HUES48 (cell line): ENCODE measurements at regions not wholly inside any gene's neighbourhood (a gene's known extent, or its start where the extent isn't known, plus 50 kb on each side); places are given as distances from the start of the nearest gene placed in this dataset.

Experiments used
- H3K27ac ChIP-seq: one replicate; pipeline ENCODE4 v1.7.0; 2013; ENCODE audit warnings: low read depth, low read length, inconsistent platforms
- H3K27me3 ChIP-seq: 2 replicates; pipeline ENCODE4 v1.6.1; 2013; ENCODE audit warnings: mild to moderate bottlenecking, low read length; ENCODE audit not compliant: control insufficient read depth, insufficient read depth
- H3K36me3 ChIP-seq: 2 replicates; pipeline ENCODE4 v1.6.1; 2013; ENCODE audit warnings: low read length; ENCODE audit not compliant: control insufficient read depth, insufficient read depth
- H3K4me1 ChIP-seq: 2 replicates; pipeline ENCODE4 v1.6.1; 2013; ENCODE audit warnings: mild to moderate bottlenecking, low read length; ENCODE audit not compliant: control insufficient read depth, insufficient read depth
- H3K4me3 ChIP-seq: 2 replicates; pipeline ENCODE4 v1.5.1; 2013; ENCODE audit warnings: mild to moderate bottlenecking, low read depth, low read length
- H3K9ac ChIP-seq: 2 replicates; pipeline ENCODE4 v1.6.1; 2013; ENCODE audit warnings: mild to moderate bottlenecking, low read depth, low read length, moderate library complexity
- H3K9me3 ChIP-seq: 2 replicates; pipeline ENCODE4 v1.6.1; 2013; ENCODE audit warnings: low read length; ENCODE audit not compliant: control insufficient read depth, insufficient read depth

DNA sequence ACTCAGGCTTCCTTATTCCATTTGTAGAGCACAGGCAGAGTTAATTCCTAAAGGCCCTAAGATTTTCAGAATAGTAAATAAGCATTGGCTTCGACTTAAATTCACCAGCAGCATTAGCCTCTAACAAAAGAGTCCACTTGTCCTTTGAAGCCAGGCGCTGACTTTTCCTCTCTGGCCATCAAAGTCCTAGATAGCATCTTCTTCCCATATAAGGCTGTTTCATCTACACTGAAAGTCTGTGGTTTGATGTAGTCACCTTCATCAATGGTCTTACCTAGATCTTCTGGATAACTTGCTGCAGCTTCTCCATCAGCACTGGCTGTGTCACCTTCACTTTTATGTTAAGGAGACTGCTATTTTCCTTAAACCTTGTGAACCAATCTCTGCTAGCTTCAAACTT is 118.3 kb upstream of the SOX6 start:
- H3K4me3 ChIP-seq: no peak overlapping the region
- H3K36me3 ChIP-seq: no peaks in the 10 kb centered on the region
- H3K27me3 ChIP-seq: no peaks in the 10 kb centered on the region
- no peak overlapping the region for H3K9ac ChIP-seq
- no peak overlapping the region for H3K27ac ChIP-seq
- peaks cover 11% of the 10 kb centered on the region for H3K4me1 ChIP-seq
- H3K9me3 ChIP-seq: no peaks in the 10 kb centered on the region

DNA sequence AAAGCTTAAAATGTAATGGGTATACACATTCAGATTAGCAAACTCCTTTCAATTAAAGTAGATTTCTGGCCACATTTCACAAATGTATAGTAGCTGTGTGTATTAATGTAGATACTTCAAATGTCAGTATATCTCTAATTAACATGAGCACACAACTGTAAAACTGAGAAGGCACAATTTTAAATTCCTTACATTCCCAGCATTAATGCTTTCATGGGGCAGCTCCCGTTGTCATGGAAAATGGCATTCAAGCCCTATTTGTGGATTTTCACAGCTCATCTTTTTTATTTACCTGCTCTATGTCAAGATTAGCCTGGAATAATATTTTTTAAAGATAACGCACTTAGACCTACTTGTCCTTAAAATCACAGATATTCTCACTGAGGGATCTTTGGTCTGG is 113.6 kb upstream of the SOX6 start:
- Histone ChIP-seq H3K4me1 (peaks cover 20% of the 10 kb centered on the region), H3K27me3 (no peaks in the 10 kb centered on the region), H3K9me3 (no peaks in the 10 kb centered on the region), H3K9ac (no peak overlapping the region; the same call in 1 of the 2 replicates), H3K27ac (no peak overlapping the region), H3K4me3 (no peak overlapping the region), H3K36me3 (no peaks in the 10 kb centered on the region)

DNA sequence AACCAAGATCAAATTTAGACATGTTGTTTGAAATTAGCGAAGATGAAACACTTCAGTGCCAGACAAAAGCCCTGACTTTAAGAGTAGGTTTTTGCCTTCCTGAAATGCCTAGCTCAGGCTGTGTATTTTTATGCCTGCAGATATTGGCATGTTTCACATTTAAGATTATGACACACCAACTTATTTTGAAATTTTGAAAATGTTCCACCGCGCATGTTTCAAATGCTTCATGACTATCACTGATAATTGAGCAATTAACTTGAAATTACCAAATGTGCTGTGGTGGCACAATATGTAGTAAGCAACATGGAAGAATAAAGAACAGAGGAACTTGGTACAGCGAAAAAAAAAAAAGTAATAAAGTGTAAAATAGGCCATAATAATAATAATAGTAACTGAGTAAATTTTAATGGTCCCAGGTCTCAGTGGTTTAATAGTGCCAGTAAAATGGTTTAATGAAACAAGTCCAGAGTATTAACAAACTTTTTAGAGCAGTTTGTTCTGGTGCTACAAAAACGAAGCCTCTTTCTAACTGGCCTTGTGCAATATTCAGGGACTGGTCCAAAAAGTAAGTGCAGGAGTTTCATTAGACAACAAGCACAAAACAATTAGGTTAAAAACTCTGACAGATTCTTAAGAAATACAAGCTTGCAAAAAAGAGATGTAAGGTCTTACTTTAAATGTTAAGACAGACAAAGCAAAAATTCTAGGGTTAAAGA is 112.5 kb upstream of the SOX6 start:
- H3K36me3 ChIP-seq: no peaks in the 10 kb centered on the region
- no peaks in the 10 kb centered on the region for H3K9me3 ChIP-seq
- no peaks in the 10 kb centered on the region for H3K27me3 ChIP-seq
- no peak overlapping the region for H3K9ac ChIP-seq
- peaks cover 20% of the 10 kb centered on the region for H3K4me1 ChIP-seq
- H3K4me3 ChIP-seq: no peak overlapping the region
- no peak overlapping the region for H3K27ac ChIP-seq

DNA sequence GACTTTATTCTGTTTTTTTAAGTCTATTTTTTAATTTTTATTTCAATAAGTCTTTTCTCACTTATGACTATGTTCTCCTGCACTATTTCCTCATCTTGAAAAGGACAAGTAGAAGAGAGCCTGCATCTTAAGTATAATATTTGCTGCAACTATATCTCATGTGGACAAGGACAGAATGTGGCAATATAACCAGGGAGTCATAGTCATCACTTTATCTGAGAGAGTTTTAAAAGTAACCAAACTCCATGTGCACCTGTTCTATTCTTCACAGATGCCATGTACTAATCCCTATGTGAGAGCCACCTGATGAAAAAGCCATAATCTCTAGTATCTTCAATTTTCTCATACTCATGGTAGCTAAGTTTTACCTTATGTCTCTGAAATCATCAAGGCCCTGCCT is 104.2 kb upstream of the SOX6 start:
- H3K36me3 ChIP-seq: no peaks in the 10 kb centered on the region
- no peak overlapping the region for H3K9ac ChIP-seq
- H3K4me3 ChIP-seq: no peak overlapping the region
- no peaks in the 10 kb centered on the region for H3K9me3 ChIP-seq
- H3K4me1 ChIP-seq: no peaks in the 10 kb centered on the region
- no peaks in the 10 kb centered on the region for H3K27me3 ChIP-seq
- H3K27ac ChIP-seq: no peak overlapping the region

DNA sequence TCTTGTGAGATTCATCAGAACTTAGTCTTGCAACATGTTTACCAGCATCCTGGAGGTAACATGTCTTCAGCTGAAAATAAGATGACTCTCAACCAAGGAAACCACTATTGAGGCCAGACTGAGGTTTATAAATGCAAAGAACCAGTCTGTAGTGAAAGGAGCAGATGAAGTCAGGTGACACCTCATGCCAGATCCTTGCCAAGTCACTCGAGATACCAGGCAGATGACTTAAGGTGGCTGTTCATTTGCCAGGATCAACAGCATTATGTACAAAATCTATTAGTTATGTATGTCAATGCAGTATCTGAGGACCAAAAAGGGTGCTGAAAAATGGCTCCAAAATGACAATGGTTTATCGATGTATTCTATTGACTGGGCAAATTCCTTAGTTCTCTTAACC is 100.0 kb upstream of the SOX6 start:
- Histone ChIP-seq H3K27me3 (no peaks in the 10 kb centered on the region; the same call in 1 of the 2 replicates), H3K4me1 (no peaks in the 10 kb centered on the region), H3K4me3 (no peak overlapping the region), H3K9me3 (no peaks in the 10 kb centered on the region), H3K36me3 (no peaks in the 10 kb centered on the region), H3K9ac (no peak overlapping the region), H3K27ac (no peak overlapping the region)

DNA sequence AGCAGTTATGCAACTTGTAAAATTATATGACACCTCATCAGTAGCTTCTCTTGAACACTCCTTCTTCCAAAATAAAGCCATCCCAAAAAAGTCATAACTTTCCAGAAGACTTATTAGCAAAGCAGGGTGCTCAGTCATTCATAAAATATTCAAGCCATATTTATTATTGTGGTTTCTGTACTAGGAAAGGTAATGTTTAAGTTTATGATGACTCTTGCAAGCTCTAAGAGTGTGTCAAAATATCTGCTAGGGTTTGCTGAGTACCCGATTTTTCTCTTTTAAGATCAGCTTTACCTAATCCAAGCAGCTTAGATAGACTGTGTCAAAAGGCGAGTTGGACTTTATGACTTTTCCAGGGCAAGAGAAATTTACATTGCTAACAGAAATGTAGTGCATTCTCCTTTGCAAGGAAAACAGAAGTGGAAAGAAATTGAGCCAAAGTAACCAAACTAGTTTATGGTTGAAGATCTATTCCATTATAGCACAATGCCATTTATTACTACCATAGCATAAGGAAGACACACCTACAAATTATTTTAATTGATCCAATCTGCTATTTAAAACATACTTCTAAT is 98.0 kb upstream of the SOX6 start:
- Histone ChIP-seq H3K4me3 (no peak overlapping the region), H3K4me1 (no peaks in the 10 kb centered on the region), H3K36me3 (no peaks in the 10 kb centered on the region), H3K9me3 (no peaks in the 10 kb centered on the region), H3K9ac (no peak overlapping the region), H3K27me3 (no peaks in the 10 kb centered on the region; the same call in 1 of the 2 replicates), H3K27ac (no peak overlapping the region)

DNA sequence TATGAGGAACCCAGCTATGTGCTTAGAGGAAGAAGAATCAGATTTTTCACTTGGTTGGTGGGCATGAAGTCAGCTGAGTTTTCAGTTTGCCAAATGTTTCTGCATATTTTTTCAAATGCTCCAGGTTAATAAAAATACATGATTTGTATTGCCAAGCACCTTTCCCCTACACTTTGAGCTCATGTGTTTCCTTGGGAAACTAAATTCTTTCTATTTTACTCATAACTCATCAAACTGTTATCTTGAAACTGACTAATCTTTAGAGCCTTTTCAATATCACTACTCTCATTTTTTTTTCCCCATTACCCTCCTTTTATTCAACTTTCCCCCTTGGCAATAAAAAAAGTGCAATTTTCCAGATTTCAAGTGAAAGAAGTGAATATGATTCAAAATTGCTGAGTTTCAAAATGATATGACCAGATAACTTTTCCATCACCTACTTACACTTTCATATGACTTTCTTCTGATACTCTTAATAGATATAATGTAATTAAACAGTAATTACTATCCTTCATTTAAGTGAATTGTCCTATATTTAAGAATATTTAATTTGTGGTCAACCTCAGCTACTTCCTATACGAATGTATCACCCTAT is 91.9 kb upstream of the SOX6 start:
- H3K9me3 ChIP-seq: no peaks in the 10 kb centered on the region
- no peaks in the 10 kb centered on the region for H3K27me3 ChIP-seq
- H3K36me3 ChIP-seq: no peaks in the 10 kb centered on the region
- no peak overlapping the region for H3K9ac ChIP-seq
- H3K4me1 ChIP-seq: no peaks in the 10 kb centered on the region
- no peak overlapping the region for H3K27ac ChIP-seq
- no peak overlapping the region for H3K4me3 ChIP-seq

DNA sequence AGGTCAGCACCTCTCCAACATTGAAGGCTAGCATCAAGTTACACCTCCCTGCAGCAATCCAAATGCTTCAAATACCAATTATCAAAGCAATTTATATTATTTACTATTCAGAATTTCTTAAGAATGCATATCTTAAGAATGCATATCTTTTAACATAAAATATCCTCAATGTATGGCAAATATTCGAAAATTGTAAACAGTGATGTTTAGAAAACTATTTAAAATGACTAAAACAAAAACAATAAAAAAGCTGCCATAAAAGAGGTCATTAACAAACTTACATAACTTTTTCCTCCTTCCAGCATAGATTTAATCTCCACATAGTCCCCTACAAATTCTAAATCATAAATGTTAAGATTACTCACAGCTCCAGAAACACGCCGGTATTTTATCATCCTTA is 85.1 kb upstream of the SOX6 start:
- Histone ChIP-seq H3K4me3 (no peak overlapping the region), H3K4me1 (peaks cover 4% of the 10 kb centered on the region; the same call in 1 of the 2 replicates), H3K27me3 (no peaks in the 10 kb centered on the region), H3K27ac (no peak overlapping the region), H3K9ac (no peak overlapping the region), H3K36me3 (no peaks in the 10 kb centered on the region), H3K9me3 (no peaks in the 10 kb centered on the region)

DNA sequence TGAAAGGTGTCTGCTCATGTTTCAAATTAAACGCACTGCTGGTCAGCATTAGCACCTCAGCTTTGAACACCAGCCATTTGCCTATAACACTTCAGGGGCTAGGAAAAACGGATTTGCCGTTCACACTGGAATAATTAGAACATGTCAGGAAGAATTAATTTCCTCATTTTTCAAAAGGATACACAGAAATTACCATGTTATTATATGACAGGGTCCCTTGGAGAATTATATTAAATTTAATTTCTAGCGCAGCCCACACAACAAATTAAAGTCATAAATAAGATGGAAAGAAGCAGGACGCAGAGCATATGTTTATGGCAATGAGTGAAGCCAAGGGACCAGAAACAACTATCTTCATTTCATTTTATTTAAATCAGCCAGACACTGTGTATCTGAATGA is 83.8 kb upstream of the SOX6 start:
- Histone ChIP-seq H3K9ac (no peak overlapping the region), H3K9me3 (no peaks in the 10 kb centered on the region)

DNA sequence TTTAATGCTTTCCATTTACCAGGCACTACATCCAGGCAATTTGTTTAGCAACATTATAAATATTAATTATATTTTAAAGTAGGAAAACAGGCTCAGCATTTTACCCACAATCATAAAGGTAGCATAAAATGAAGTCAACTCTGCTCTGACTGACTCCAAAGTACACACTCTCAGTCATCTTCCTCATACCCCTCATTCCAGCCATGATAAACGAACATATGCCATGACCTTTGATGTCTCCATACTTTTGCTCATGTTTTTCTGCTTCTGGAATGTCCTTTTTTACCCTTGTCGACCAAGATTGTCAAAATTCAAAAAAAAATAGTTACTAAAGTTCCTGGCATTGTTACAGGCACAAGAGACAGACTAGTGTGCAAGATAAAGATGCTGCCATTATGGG is 77.7 kb upstream of the SOX6 start:
- Histone ChIP-seq H3K27me3 (no peaks in the 10 kb centered on the region), H3K4me3 (no peak overlapping the region), H3K4me1 (no peaks in the 10 kb centered on the region), H3K9ac (no peak overlapping the region), H3K27ac (no peak overlapping the region), H3K9me3 (no peaks in the 10 kb centered on the region), H3K36me3 (no peaks in the 10 kb centered on the region)

More for the DNA sequence above, 83.8 kb upstream of the SOX6 start:
- peaks cover 4% of the 10 kb centered on the region; the same call in 1 of the 2 replicates for H3K4me1 ChIP-seq
- no peak overlapping the region for H3K4me3 ChIP-seq
- H3K36me3 ChIP-seq: no peaks in the 10 kb centered on the region
- no peak overlapping the region for H3K27ac ChIP-seq
- H3K27me3 ChIP-seq: no peaks in the 10 kb centered on the region

DNA sequence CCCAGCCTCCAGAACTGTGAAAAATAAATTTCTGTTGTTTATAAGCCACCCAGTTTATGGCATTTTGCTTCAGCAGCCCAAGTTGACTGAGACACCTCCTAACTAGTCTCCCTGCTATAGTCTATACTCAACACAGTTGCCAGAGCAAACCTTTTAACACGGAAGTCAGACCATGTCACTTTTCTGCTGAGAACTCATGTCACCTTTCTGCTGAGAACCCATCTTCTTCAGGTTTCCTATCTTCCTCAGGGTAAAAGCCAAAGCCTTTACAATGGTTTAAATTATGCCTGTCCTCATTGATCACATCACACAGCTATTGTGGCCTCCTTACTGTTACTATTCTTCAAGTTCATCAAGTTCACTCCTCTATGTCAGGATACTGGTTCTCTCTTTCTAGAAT is 74.3 kb upstream of the SOX6 start:
- Histone ChIP-seq H3K4me3 (no peak overlapping the region), H3K27ac (no peak overlapping the region), H3K9me3 (no peaks in the 10 kb centered on the region), H3K27me3 (no peaks in the 10 kb centered on the region), H3K9ac (no peak overlapping the region), H3K36me3 (no peaks in the 10 kb centered on the region), H3K4me1 (no peaks in the 10 kb centered on the region)
